ENCODE measurements at regions not wholly inside any gene's neighbourhood (a gene's known extent, or its start where the extent isn't known, plus 50 kb on each side); places are given as distances from the start of the nearest gene placed in this dataset.

- H3K27ac Mint-ChIP-seq: no peak overlapping the region
- intact Hi-C loops (cut with micrococcal nuclease): no loop called here
- Histone ChIP-seq H3K36me3 (ENCODE audit: insufficient read depth, low read length) (no peaks in the 10 kb centered on the region), H3K4me1 (ENCODE audit: insufficient read depth, low read length) (no peaks in the 10 kb centered on the region), H3K27me3 (ENCODE audit: insufficient read depth, low read length) (no peaks in the 10 kb centered on the region), H3K4me3 (ENCODE audit: low read length in 2 of 2) (no peak overlapping the region), H3K9me3 (ENCODE audit: control insufficient read depth in 1 of 2, low read length in 2 of 2) (no peaks in the 10 kb centered on the region), H3K27ac (ENCODE audit: low read depth, low read length) (no peak overlapping the region)
- peaks cover 0 to 2% (median 0%) of the 10 kb centered on the region in 8 donors for H3K9me3 Mint-ChIP-seq
- peaks cover 0 to 2% of the 10 kb centered on the region in 2 donors for H3K27me3 Mint-ChIP-seq
- no peaks in the 10 kb centered on the region for H3K4me1 Mint-ChIP-seq
- POLR2A ChIA-PET (ENCODE audit: partially characterized antibody): no interaction called here
- H3K36me3 Mint-ChIP-seq: no peaks in the 10 kb centered on the region
- no peak overlapping the region for H3K4me3 Mint-ChIP-seq
- CTCF ChIA-PET (ENCODE audit: partially characterized antibody): interaction anchor here (1.3 kb wide), 1 partner anchor 16 kb away, joined by 3 read pairs; no protein-coding TSS in a partner anchor
- no peak for DNase-seq
Measured at GRCh38 chr3:110752307-110752706, 319.3 kb upstream of the NECTIN3 start.

- Mint-ChIP-seq H3K9me3 (peaks cover 0 to 2% (median 0%) of the 10 kb centered on the region in 8 donors), H3K27ac (no peak overlapping the region), H3K27me3 (peaks cover 0 to 2% of the 10 kb centered on the region in 2 donors), H3K4me3 (no peak overlapping the region), H3K4me1 (no peaks in the 10 kb centered on the region), H3K36me3 (no peaks in the 10 kb centered on the region)
- H3K27me3 ChIP-seq (ENCODE audit: insufficient read depth, low read length): no peaks in the 10 kb centered on the region
- POLR2A ChIA-PET (ENCODE audit: partially characterized antibody): no interaction called here
- no peaks in the 10 kb centered on the region for H3K36me3 ChIP-seq (ENCODE audit: insufficient read depth, low read length)
- intact Hi-C loops (cut with micrococcal nuclease): no loop called here
- H3K9me3 ChIP-seq (ENCODE audit: control insufficient read depth in 1 of 2, low read length in 2 of 2): no peaks in the 10 kb centered on the region
- CTCF ChIA-PET (ENCODE audit: partially characterized antibody): no interaction called here
- H3K4me1 ChIP-seq (ENCODE audit: insufficient read depth, low read length): no peaks in the 10 kb centered on the region
- no peak overlapping the region for H3K27ac ChIP-seq (ENCODE audit: low read depth, low read length)
- no peak for DNase-seq
- H3K4me3 ChIP-seq (ENCODE audit: low read length in 2 of 2): no peak overlapping the region
Measured at GRCh38 chr3:110753516-110753915, 318.1 kb upstream of the NECTIN3 start.

GRCh38 chr3:110754212-110754916 is 317.3 kb upstream of the NECTIN3 start:
- Mint-ChIP-seq H3K36me3 (no peaks in the 10 kb centered on the region), H3K4me3 (no peak overlapping the region), H3K27ac (no peak overlapping the region), H3K27me3 (peaks cover 0 to 2% of the 10 kb centered on the region in 2 donors), H3K9me3 (peaks cover 0 to 2% (median 0%) of the 10 kb centered on the region in 8 donors), H3K4me1 (no peaks in the 10 kb centered on the region)
- POLR2A ChIA-PET (ENCODE audit: partially characterized antibody): no interaction called here
- intact Hi-C loops (cut with micrococcal nuclease): no loop called here
- DNase-seq: no peak
- Histone ChIP-seq H3K4me1 (ENCODE audit: insufficient read depth, low read length) (no peaks in the 10 kb centered on the region), H3K4me3 (ENCODE audit: low read length in 2 of 2) (no peak overlapping the region), H3K9me3 (ENCODE audit: control insufficient read depth in 1 of 2, low read length in 2 of 2) (no peaks in the 10 kb centered on the region), H3K27me3 (ENCODE audit: insufficient read depth, low read length) (no peaks in the 10 kb centered on the region), H3K36me3 (ENCODE audit: insufficient read depth, low read length) (no peaks in the 10 kb centered on the region), H3K27ac (ENCODE audit: low read depth, low read length) (no peak overlapping the region)
- CTCF ChIA-PET (ENCODE audit: partially characterized antibody): no interaction called here

- CTCF ChIA-PET (ENCODE audit: partially characterized antibody): no interaction called here
- intact Hi-C loops (cut with micrococcal nuclease): no loop called here
Measured at GRCh38 chr3:110755345-110755744, 316.3 kb upstream of the NECTIN3 start.

GRCh38 chr3:110756705-110757104 is 314.9 kb upstream of the NECTIN3 start:
- H3K27ac Mint-ChIP-seq: no peak overlapping the region
- no peaks in the 10 kb centered on the region for H3K4me1 Mint-ChIP-seq
- no peaks in the 10 kb centered on the region for H3K36me3 Mint-ChIP-seq

More at GRCh38 chr3:110755345-110755744, 316.3 kb upstream of the NECTIN3 start:
- no peaks in the 10 kb centered on the region for H3K36me3 ChIP-seq (ENCODE audit: insufficient read depth, low read length)
- no peaks in the 10 kb centered on the region for H3K4me1 ChIP-seq (ENCODE audit: insufficient read depth, low read length)
- H3K27ac Mint-ChIP-seq: no peak overlapping the region
- H3K4me1 Mint-ChIP-seq: no peaks in the 10 kb centered on the region
- no peaks in the 10 kb centered on the region for H3K36me3 Mint-ChIP-seq
- no peaks in the 10 kb centered on the region for H3K27me3 ChIP-seq (ENCODE audit: insufficient read depth, low read length)
- POLR2A ChIA-PET (ENCODE audit: partially characterized antibody): no interaction called here
- H3K4me3 Mint-ChIP-seq: no peak overlapping the region
- H3K9me3 Mint-ChIP-seq: peaks cover 0 to 2% (median 0%) of the 10 kb centered on the region in 8 donors
- no peak overlapping the region for H3K27ac ChIP-seq (ENCODE audit: low read depth, low read length)
- H3K27me3 Mint-ChIP-seq: peaks cover 0 to 2% of the 10 kb centered on the region in 2 donors
- DNase-seq: no peak
- no peak overlapping the region for H3K4me3 ChIP-seq (ENCODE audit: low read length in 2 of 2)
- no peaks in the 10 kb centered on the region for H3K9me3 ChIP-seq (ENCODE audit: control insufficient read depth in 1 of 2, low read length in 2 of 2)

GRCh38 chr3:110758208-110758607 is 313.4 kb upstream of the NECTIN3 start:
- Histone ChIP-seq H3K27ac (ENCODE audit: low read depth, low read length) (no peak overlapping the region), H3K36me3 (ENCODE audit: insufficient read depth, low read length) (no peaks in the 10 kb centered on the region), H3K27me3 (ENCODE audit: insufficient read depth, low read length) (no peaks in the 10 kb centered on the region), H3K4me3 (ENCODE audit: low read length in 2 of 2) (no peak overlapping the region), H3K9me3 (ENCODE audit: control insufficient read depth in 1 of 2, low read length in 2 of 2) (no peaks in the 10 kb centered on the region), H3K4me1 (ENCODE audit: insufficient read depth, low read length) (no peaks in the 10 kb centered on the region)
- ChIA-PET POLR2A (ENCODE audit: partially characterized antibody) (no interaction called here), CTCF (ENCODE audit: partially characterized antibody) (no interaction called here)
- Mint-ChIP-seq H3K4me3 (no peak overlapping the region), H3K4me1 (no peaks in the 10 kb centered on the region), H3K27ac (no peak overlapping the region), H3K27me3 (peaks cover 0 to 2% of the 10 kb centered on the region in 2 donors), H3K36me3 (no peaks in the 10 kb centered on the region), H3K9me3 (peaks cover 0 to 2% (median 0%) of the 10 kb centered on the region in 8 donors)
- intact Hi-C loops (cut with micrococcal nuclease): no loop called here
- no peak for DNase-seq

More at GRCh38 chr3:110756705-110757104, 314.9 kb upstream of the NECTIN3 start:
- no peak overlapping the region for H3K4me3 ChIP-seq (ENCODE audit: low read length in 2 of 2)
- H3K27ac ChIP-seq (ENCODE audit: low read depth, low read length): no peak overlapping the region
- CTCF ChIA-PET (ENCODE audit: partially characterized antibody): no interaction called here
- no peaks in the 10 kb centered on the region for H3K4me1 ChIP-seq (ENCODE audit: insufficient read depth, low read length)
- intact Hi-C loops (cut with micrococcal nuclease): no loop called here
- H3K9me3 ChIP-seq (ENCODE audit: control insufficient read depth in 1 of 2, low read length in 2 of 2): no peaks in the 10 kb centered on the region
- POLR2A ChIA-PET (ENCODE audit: partially characterized antibody): no interaction called here
- Mint-ChIP-seq H3K4me3 (no peak overlapping the region), H3K27me3 (peaks cover 0 to 2% of the 10 kb centered on the region in 2 donors), H3K9me3 (peaks cover 0 to 2% (median 0%) of the 10 kb centered on the region in 8 donors)
- DNase-seq: no peak
- H3K27me3 ChIP-seq (ENCODE audit: insufficient read depth, low read length): no peaks in the 10 kb centered on the region
- no peaks in the 10 kb centered on the region for H3K36me3 ChIP-seq (ENCODE audit: insufficient read depth, low read length)

- H3K4me1 Mint-ChIP-seq: no peaks in the 10 kb centered on the region
- Histone ChIP-seq H3K27ac (ENCODE audit: low read depth, low read length) (no peak overlapping the region), H3K36me3 (ENCODE audit: insufficient read depth, low read length) (no peaks in the 10 kb centered on the region), H3K4me3 (ENCODE audit: low read length in 2 of 2) (no peak overlapping the region), H3K27me3 (ENCODE audit: insufficient read depth, low read length) (no peaks in the 10 kb centered on the region), H3K9me3 (ENCODE audit: control insufficient read depth in 1 of 2, low read length in 2 of 2) (no peaks in the 10 kb centered on the region), H3K4me1 (ENCODE audit: insufficient read depth, low read length) (no peaks in the 10 kb centered on the region)
- H3K36me3 Mint-ChIP-seq: no peaks in the 10 kb centered on the region
- no peak overlapping the region for H3K4me3 Mint-ChIP-seq
- POLR2A ChIA-PET (ENCODE audit: partially characterized antibody): no interaction called here
- DNase-seq: no peak
- intact Hi-C loops (cut with micrococcal nuclease): no loop called here
- no peak overlapping the region for H3K27ac Mint-ChIP-seq
- CTCF ChIA-PET (ENCODE audit: partially characterized antibody): no interaction called here
- peaks cover 0 to 2% of the 10 kb centered on the region in 2 donors for H3K27me3 Mint-ChIP-seq
- peaks cover 0 to 12% (median 3%) of the 10 kb centered on the region in 8 donors for H3K9me3 Mint-ChIP-seq
Measured at GRCh38 chr3:110767156-110767555, 304.5 kb upstream of the NECTIN3 start.

All from CD4-positive, alpha-beta memory T cell (primary cell).